Fibroblast of peridontal ligament (primary cell): ENCODE measurements at regions not wholly inside any gene's neighbourhood (a gene's known extent, or its start where the extent isn't known, plus 50 kb on each side); places are given as distances from the start of the nearest gene placed in this dataset.
A peak's percentile ranks its signal among the peaks of the same experiment; 100 is the strongest.

ENCODE experiments used
- DNase-seq: peaks from one replicate; pipeline ENCODE4 v3.0.0-alpha.2; 2010; ENCODE audit errors: extremely low read depth

DNA sequence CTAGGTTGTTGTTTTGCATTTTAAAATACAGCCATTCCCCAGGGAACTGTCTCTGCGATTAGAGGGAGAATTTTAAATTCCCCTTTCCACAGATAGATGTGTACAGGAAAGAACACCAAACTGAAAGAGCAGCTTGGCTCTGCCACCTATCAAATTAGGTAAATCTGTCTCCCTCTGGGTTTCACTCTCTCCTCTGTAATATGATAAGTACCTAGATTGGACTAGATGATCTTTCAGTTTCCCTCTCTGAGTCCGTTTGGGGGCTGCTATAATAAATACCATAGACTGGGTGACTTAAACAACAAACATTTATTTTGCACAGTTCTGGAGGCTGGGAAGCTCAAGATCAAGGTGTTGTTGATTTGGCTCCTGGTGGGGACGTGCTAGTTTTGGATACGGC is 186.0 kb downstream of the KIF20B start:
- no peak for DNase-seq

- peak; percentile 81 for DNase-seq
Measured at GRCh38 chr10:89887830-89888229, 186.4 kb downstream of the KIF20B start.

- no peak for DNase-seq
Measured at GRCh38 chr10:89888321-89889070, 187.1 kb downstream of the KIF20B start.

DNA sequence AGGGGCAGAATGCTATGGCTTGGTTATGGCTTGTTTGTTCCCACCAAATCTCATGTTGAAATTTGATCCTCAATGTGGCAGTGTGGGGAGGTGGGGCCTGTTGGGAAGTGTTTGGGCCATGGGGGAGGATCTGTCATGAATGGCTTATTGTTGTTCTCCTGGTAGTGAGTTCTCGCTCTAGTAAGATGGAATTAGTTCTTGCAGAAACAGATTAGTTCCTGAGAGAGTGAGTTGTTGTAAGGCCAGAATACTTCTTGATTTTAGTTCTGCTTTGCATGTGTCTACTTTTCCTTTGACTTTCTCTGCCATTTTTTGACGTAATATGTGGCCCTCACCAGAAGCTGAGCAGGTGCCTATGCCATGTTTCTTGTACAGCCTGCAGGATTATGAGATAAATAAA is 188.2 kb downstream of the KIF20B start:
- no peak for DNase-seq

DNA sequence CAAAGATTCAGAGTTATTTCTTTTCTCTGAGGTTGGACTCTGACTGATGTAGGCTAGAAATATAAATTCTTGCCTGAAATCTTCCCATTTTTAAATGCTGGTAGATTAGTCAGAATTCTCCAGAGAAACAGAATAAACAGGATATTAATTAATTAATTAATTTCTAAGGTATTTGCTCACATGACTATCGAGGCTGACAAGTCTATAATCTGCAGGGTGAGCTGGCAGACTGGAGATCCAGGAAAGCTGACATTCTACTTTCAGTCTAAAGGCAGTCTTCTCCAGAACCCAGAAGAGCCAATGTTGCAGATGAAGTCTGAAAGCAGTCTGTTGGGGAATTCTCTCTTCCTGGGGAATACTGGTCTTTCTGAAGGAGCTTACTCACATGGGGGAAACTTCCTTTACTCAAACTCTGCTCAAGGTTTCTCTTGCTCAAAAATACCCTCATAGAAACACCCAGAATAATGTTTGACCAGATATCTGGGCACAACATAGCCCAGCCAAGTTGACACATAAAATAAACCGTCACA is 189.7 kb downstream of the KIF20B start:
- DNase-seq: no peak

- DNase-seq: peak; percentile 50
Measured at GRCh38 chr10:89894051-89894450, 192.7 kb downstream of the KIF20B start.

DNA sequence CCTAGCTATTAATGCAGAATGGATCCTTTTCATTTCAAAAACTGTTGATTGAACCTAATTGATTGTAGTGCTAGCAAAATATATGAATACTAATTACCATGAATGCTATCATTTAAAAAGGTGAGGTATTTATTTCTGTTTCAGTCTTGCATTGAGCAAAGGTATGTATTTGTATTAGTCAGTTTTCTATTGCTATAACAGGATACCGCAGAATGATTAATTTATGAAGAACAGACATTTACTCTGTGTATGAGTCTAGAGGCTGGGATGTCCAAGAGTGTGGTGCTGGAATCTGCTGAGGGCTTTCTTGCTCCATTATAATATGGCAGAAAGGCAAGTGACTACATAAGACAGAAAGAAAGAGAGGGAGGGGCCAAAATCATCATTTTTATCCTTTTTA is 199.2 kb downstream of the KIF20B start:
- no peak for DNase-seq

DNA sequence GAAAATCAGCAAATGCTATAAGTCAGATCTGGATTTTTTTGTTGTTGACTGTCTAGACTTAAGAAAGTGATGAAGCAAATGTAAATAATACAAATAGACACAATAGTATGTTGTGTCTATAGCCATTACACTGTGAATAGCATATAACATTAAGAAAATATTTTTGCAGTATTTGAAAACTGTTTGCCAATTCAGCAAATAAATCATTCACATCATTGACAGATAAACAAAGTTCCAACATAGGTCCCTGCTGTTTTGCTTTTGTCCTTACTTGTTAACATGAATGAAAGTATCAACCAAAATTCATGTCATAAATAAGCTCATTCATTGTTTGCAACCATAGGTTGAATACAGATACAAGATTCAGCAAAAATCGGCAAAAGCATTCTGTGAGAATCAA is 200.5 kb downstream of the KIF20B start:
- DNase-seq: no peak

DNA sequence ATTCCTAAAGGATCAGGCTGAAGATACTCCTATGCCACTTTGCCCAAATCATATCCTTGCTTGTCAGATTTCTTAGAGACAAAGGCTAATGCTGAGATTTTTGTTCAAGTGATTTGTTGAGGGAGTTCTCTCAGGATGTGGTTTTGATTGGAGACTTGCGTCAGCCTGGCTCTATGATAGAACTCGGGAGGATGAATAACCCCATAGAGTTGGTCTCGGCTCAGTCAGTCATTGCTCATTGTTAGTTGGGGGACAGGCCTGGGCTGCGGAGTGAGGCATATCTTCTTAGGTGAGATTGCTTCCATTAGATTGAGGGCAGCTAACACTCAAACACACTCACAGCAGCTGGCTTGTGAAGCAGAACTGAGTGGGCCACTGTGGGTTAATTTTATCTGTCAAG is 203.4 kb downstream of the KIF20B start:
- DNase-seq: peak; percentile 23

- no peak for DNase-seq
Measured at GRCh38 chr10:89909752-89910151, 208.4 kb downstream of the KIF20B start.

DNA sequence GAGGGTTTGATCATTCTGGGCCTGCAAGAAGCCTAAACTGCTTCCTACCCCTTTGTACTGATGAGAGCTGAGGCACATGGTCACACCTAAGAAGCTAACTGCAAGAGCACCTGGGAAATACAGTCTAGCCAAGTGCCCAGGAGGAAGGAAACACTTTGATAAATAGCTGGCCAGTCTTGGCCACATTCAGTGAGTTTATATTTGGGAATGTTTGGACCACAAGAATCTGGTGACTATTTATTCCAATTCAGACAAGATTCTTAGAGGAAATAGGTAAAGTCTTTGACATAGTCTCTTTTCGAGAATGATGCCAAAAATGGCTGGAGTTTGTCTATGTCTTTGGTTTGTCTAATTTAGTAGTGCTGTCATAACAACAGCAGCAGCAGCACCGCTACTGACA is 213.6 kb downstream of the KIF20B start:
- DNase-seq: no peak

DNA sequence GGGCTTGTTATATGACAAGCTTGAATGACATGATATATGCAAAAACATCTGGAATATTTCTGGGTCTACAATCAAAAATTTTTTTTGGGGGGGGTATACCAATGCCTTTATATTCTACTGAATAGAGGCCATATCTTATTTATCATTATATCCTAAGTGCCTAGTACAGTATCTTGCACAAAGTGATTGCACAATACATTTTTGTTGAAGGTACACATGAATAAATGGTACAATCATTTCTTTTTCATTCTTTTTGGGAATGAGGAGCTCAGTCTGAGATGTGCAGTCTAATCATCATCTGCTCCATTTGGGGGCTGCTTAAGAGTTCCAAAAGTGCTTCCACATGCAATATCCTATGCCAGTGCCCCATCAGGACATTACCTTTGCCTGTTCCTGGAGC is 214.6 kb downstream of the KIF20B start:
- no peak for DNase-seq

DNA sequence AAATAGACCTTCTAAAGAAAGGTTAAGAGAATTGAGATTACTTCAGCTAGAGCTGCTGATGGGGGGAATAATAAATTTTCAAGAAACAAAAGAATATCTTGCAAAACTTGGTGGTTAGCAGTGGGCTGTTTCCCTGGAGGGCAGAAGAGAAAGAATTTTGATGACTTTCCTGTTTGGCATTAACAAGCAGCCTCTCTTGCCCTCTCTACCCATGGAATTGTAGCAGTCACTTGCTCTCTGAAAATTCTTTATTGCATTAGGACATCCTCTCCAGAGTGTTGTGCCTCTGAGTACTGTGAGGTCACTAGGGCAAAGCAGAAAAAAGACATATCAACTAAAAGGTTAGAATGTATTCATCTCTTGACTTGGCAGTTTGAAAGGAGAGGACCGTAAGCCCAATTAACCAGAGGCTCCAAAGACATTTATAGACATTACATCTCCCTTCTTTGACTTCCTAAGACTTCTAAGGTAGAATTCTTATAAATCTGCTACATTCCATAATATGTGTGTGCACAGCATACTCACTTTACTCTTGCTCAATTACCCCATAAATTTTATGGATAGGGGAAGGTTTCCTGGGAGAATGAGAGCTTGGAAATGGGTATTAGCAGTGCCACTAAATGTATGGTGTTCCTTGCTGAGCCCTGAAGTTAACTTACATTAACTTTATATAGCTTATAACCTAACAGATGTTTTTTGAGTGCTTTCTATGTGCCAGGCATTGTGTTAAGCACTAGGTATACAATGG is 215.3 kb downstream of the KIF20B start:
- peak; percentile 29 for DNase-seq

- no peak for DNase-seq
Measured at GRCh38 chr10:89921403-89921802, 220.0 kb downstream of the KIF20B start.

- no peak for DNase-seq
Measured at GRCh38 chr10:89923661-89924060, 222.3 kb downstream of the KIF20B start.

DNA sequence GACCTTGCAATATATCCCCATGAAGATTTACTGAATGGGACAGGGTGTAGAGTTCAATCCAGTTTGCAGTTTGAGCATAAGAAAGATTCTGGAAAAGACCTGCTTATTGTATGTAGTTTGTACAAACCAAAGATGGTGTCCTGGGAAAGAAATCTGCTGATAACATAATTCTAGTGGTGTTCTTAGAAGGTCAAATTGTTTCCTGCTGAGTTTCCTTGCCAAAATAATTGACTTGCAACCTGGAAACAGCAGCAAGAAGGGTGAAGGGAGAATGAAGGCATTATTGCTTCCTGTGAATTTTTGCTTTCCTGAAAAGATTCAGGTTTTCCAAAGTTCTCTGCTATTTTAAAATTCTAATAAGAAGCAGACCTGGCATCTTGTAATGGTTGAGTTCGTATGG is 222.9 kb downstream of the KIF20B start:
- no peak for DNase-seq

- DNase-seq: no peak
Measured at GRCh38 chr10:89926736-89927135, 225.3 kb downstream of the KIF20B start.

- DNase-seq: no peak
Measured at GRCh38 chr10:89929282-89930026, 228.1 kb downstream of the KIF20B start.

GRCh38 chr10:89937494-89937893 is 236.1 kb downstream of the KIF20B start:
- DNase-seq: no peak

GRCh38 chr10:89940076-89940475 is 238.7 kb downstream of the KIF20B start:
- no peak for DNase-seq

DNA sequence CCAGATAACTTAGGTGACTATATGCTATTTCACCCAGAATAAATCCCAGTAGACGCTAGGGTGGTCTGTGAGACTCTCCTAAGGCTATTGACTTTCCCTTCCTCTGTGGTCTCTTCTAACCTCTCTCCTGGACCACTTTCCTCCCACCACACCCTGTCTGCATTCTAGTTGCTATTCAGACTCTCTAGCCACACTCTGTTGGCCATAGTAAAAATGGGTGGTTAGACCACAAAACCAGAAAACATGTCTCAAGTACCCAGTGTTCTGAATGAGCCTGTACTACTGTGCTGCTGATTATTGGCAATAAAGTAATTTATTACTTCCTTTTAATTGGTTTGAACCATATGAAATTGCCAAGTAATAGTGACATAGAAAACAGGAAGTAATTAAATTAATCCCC is 240.8 kb downstream of the KIF20B start:
- DNase-seq: no peak

DNA sequence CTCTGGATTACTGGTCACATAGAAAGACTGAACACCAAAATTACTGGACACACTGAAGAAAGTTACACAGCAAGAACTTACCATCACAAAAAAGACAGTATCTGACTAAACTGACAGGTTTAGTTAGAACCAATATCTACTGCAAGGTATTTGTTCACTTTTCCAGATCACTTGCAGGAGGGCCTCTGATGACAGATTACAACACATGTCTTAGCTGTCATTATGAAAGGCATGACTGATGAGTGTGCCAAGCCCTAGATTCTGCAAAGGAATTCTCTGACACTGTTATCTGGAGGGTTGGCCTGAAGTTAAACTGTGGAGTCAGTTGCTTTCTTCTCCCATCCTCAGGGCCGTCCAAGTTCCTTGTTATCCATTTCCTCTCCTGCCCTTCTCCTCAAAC is 242.7 kb downstream of the KIF20B start:
- DNase-seq: no peak
